GM10266 (cell line): ENCODE measurements at regions not wholly inside any gene's neighbourhood (a gene's known extent, or its start where the extent isn't known, plus 50 kb on each side); places are given as distances from the start of the nearest gene placed in this dataset.

Source experiments
- DNase-seq: peaks from one replicate; pipeline ENCODE4 v3.0.0; 2012; ENCODE audit errors: extremely low spot score
- TF ChIP-seq, protein P1 (sequence below): IDR thresholded peaks from 2 replicates; pipeline ENCODE4 v1.5.1; 2012; ENCODE audit warnings: mild to moderate bottlenecking, low read depth; ENCODE audit not compliant: control insufficient read depth, insufficient read depth; ENCODE audit errors: missing control alignments

DNA sequence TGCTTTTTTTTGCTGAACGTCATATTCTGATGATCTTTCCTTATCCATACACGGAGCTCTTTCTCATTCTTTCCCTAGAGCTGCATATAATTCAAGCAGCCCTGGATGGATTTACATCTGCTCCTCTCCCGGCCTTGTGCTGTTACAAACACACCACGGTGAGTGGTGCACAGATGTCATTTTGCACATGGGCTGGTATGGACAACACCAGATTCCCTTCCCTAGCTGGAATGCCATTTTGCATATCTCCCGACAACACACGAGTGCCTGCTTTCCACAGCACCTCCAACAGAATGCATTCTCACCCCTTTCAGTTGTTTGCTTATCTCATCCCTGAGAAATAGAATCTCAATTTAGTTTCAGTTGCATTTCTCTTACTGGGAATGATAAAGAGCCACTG lies 69.5 kb upstream of the AFDN start:
- DNase-seq: no peak
- TF ChIP-seq, protein P1, sequence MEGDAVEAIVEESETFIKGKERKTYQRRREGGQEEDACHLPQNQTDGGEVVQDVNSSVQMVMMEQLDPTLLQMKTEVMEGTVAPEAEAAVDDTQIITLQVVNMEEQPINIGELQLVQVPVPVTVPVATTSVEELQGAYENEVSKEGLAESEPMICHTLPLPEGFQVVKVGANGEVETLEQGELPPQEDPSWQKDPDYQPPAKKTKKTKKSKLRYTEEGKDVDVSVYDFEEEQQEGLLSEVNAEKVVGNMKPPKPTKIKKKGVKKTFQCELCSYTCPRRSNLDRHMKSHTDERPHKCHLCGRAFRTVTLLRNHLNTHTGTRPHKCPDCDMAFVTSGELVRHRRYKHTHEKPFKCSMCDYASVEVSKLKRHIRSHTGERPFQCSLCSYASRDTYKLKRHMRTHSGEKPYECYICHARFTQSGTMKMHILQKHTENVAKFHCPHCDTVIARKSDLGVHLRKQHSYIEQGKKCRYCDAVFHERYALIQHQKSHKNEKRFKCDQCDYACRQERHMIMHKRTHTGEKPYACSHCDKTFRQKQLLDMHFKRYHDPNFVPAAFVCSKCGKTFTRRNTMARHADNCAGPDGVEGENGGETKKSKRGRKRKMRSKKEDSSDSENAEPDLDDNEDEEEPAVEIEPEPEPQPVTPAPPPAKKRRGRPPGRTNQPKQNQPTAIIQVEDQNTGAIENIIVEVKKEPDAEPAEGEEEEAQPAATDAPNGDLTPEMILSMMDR: no peak

DNA sequence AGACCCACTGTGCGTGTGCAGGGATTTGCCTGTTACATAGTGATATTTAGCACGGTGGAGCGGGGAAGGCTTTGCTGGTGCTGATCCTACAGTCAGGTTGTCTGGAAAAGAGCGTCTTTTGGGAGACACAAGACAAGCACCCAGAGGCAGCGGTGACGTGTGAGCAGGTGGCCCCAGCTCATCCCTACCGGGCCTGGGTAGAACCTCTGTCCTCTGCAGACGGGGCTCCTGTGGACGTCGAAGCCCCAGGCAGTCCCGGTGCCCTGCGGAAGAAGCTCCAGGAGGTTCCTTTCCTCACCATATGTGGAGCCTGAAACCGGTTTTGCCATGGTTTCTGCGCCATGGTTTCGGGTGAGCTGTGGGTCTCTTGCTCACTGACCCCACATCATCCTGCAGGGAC lies 68.9 kb upstream of the AFDN start:
- TF ChIP-seq, protein P1: no peak
- no peak for DNase-seq

DNA sequence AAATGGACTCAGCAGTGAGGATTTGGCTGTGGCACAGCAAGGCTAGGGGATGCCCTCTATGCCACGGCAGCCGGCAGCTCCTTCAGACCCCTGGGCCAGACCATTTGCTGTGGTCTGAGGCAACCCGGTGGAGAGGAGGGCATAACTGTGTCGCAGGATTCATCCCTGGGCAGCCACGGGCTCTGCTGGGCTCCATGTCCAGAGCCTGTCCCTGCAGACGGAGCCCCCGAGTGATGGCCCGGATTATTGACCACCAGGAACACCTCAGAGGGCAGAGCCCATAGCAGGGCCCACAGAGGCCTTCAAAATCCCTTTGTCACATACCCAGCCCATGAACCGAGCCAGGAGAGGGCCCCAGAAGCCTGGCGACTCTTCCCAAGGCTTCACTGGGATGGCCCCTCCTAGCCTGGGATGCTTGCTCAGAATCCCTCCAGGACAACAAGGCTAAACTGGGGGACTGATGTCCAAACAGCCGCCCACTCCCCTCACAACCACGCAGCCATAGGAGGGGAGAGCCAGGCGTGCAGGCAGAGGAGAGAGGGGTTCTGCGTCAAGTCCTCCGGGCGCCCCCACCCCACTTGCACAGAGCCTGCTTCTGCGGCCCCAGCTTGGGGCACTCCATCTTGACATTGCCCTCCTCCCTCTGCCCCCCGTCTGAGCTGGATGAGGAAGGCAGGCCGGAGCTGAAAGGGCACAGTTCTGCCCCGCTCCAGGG lies 68.2 kb upstream of the AFDN start:
- DNase-seq: no peak
- TF ChIP-seq, protein P1: no peak

DNA sequence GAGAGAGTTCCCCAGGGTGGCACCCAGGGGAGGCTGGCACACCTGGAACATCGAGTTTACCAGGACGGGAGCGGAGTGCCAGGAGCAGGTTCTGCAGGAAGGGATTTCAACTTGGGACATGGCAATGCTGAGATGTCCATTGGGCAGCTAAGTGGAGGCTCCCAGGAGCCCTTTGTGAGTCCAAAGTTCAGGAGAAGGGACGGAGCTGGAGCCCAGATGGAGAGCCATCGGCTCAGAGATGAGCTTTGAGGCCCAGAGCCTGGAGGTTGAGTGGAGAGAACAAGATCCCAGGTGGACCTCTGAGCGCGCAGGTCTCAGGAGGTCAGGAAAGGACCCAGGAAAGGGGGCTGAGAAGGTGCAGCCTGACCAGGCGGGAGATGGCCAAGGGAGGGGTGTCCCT lies 67.5 kb upstream of the AFDN start:
- no peak for DNase-seq
- TF ChIP-seq, protein P1: no peak

DNA sequence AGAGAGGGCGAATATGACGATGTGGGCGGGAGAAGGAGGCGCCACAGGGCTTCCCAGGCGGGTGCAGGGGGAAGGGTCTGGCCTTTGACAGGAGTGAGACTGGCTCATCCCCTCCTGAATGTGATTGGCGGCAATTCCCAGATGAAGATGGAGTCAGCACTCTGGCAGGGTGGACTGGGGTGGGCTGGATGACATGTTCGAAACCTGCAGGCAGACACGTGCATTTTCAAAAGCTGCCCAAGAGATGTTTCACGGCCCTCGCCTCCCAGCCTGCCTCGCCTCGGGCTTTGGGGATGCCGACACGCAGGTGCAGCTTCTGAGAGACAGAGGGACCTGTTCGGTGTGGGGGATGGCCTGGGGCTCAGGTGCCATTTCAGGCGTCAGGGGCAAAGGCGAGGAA lies 66.8 kb upstream of the AFDN start:
- no peak for DNase-seq
- TF ChIP-seq, protein P1: no peak

DNA sequence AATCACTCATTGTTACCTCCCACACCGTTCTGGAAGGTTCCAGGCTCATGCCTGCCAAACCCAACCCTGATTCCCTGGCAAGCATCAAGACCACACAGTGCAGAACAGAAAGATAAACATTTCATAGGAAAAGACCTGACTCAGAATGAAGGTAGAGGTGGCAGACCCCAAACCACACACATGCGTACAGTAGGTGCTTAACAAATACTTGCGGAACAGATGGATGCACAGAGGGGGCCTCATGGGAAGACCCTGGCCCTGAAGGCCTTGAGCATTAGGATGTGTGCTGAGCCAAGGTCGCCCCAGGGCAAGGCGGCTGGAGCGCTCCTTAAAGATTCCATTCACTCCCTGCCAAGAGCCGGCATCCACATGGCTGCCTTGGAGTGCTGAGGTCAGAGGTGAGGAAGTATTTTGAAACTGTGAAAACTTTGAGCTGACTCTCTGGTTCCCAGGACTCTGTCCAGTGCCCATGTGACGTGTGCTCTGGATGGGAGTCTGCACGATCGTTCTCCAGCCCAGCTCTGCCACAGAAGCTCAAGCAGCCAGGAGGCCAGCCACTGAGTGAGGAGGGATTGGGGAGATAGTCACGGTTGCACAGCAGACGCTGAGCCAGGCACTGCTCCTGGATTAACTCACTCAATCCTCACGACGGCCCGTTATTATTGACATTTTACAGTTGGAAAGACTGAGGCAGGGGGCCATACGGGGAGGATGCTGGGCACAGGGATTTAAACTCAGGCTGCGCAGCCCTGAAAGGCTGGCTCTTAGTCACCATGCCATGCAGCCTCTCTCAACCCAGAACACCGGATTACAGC lies 65.5 kb upstream of the AFDN start:
- TF ChIP-seq, protein P1: no peak
- DNase-seq: no peak

DNA sequence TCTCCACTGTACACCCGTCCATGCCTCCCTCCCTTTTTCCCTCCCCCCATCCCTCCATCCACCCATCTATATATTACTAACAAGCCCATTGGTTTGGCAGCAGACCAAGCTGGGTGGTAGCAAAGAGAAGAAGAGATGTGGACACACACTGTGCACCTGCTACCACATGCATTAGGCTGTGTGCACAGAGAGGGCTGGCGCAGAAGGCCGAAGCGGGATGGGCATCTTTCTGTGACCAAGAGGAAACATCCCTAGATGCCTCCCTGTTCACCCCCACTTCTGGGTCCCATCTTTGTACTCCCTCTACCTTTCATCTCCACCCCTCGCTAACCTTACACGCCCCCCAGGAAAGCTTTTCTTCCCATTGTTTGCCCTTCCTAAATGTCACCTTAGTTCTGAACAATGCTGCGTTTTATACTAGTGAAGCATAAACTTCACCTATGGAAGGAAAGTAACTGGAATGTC lies 64.9 kb upstream of the AFDN start:
- TF ChIP-seq, protein P1: no peak
- DNase-seq: no peak
